ENCODE measurements at regions not wholly inside any gene's neighbourhood (a gene's known extent, or its start where the extent isn't known, plus 50 kb on each side); places are given as distances from the start of the nearest gene placed in this dataset.

- TF ChIP-seq CTCF (IDR thresholded peaks at IDR 0.05), result no peak
- no peak for TF ChIP-seq EP300 (IDR thresholded peaks at IDR 0.05)
Measured at GRCh38 chr4:20078644-20079043, 173.1 kb upstream of the SLIT2 start.

All from sigmoid colon (tissue), 4 donors.